ENCODE measurements at regions not wholly inside any gene's neighbourhood (a gene's known extent, or its start where the extent isn't known, plus 50 kb on each side); places are given as distances from the start of the nearest gene placed in this dataset.

GRCh38 chr11:88448131-88448670, 110.7 kb upstream of the CTSC start:
- FAIRE-seq (peak; percentile 52), DNase-seq (ENCODE audit: insufficient read length, low spot score) (no peak)
- TF ChIP-seq POLR2AphosphoS5 (IDR thresholded peaks at IDR 0.05; ENCODE audit: low read depth, low read length) (no peak), POLR2A (IDR thresholded peaks at IDR 0.05; ENCODE audit: low read depth, low read length) (no peak), POU2F2 (IDR thresholded peaks at IDR 0.05; ENCODE audit: low read depth, low read length) (no peak), TAF1 (IDR thresholded peaks at IDR 0.05; ENCODE audit: low read depth, low read length) (no peak), SPI1 (IDR thresholded peaks at IDR 0.05; ENCODE audit: low read depth, low read length) (no peak), PAX5 (IDR thresholded peaks at IDR 0.05; ENCODE audit: insufficient read depth, low read length, severe bottlenecking) (no peak)

- FAIRE-seq (no peak), DNase-seq (ENCODE audit: insufficient read length, low spot score) (no peak)
- TF ChIP-seq POLR2AphosphoS5 (IDR thresholded peaks at IDR 0.05; ENCODE audit: low read depth, low read length) (no peak), PAX5 (IDR thresholded peaks at IDR 0.05; ENCODE audit: insufficient read depth, low read length, severe bottlenecking) (no peak), TAF1 (IDR thresholded peaks at IDR 0.05; ENCODE audit: low read depth, low read length) (no peak), POLR2A (IDR thresholded peaks at IDR 0.05; ENCODE audit: low read depth, low read length) (no peak)
These were observed 109.7 kb upstream of the CTSC start for GRCh38 chr11:88447281-88447680.

GRCh38 chr11:88439356-88439755, 101.8 kb upstream of the CTSC start:
- TF ChIP-seq PAX5 (IDR thresholded peaks at IDR 0.05; ENCODE audit: insufficient read depth, low read length, severe bottlenecking): no peak
- TF ChIP-seq POLR2AphosphoS5 (IDR thresholded peaks at IDR 0.05; ENCODE audit: low read depth, low read length): no peak
- TF ChIP-seq POU2F2 (IDR thresholded peaks at IDR 0.05; ENCODE audit: low read depth, low read length): no peak
- TF ChIP-seq SPI1 (IDR thresholded peaks at IDR 0.05; ENCODE audit: low read depth, low read length): no peak
- no peak for TF ChIP-seq POLR2A (IDR thresholded peaks at IDR 0.05; ENCODE audit: low read depth, low read length)
- no peak for TF ChIP-seq TAF1 (IDR thresholded peaks at IDR 0.05; ENCODE audit: low read depth, low read length)
- DNase-seq (ENCODE audit: insufficient read length, low spot score): no peak
- FAIRE-seq: no peak

- FAIRE-seq (no peak), DNase-seq (ENCODE audit: insufficient read length, low spot score) (no peak)
- TF ChIP-seq POLR2A (IDR thresholded peaks at IDR 0.05; ENCODE audit: low read depth, low read length) (no peak), SPI1 (IDR thresholded peaks at IDR 0.05; ENCODE audit: low read depth, low read length) (no peak), POU2F2 (IDR thresholded peaks at IDR 0.05; ENCODE audit: low read depth, low read length) (no peak), TAF1 (IDR thresholded peaks at IDR 0.05; ENCODE audit: low read depth, low read length) (no peak), PAX5 (IDR thresholded peaks at IDR 0.05; ENCODE audit: insufficient read depth, low read length, severe bottlenecking) (no peak), POLR2AphosphoS5 (IDR thresholded peaks at IDR 0.05; ENCODE audit: low read depth, low read length) (no peak)
These were observed 101.2 kb upstream of the CTSC start for GRCh38 chr11:88438721-88439120.

DNA sequence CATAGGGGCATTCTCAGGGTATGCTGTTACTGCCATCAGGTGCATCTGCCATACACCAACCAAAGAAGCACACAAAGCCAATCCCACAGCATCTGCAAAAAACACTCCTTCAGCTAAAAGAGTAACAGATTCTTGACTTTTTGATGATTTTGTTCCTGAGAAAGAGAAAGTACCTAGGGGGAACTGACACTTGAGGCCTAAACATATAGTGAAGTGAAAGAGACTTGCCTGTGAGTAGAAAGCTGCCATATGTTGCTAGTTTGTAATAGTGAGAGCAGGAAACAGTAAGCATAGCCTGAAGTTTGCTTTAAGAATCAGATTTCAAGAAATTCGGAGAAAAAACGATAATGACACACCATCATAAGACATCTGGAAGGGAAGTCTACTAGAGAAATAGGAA, 97.9 kb upstream of the CTSC start:
- TF ChIP-seq SPI1 (IDR thresholded peaks at IDR 0.05; ENCODE audit: low read depth, low read length): peak; percentile 91
- TF ChIP-seq POLR2AphosphoS5 (IDR thresholded peaks at IDR 0.05; ENCODE audit: low read depth, low read length): no peak
- TF ChIP-seq POU2F2 (IDR thresholded peaks at IDR 0.05; ENCODE audit: low read depth, low read length): no peak
- no peak for TF ChIP-seq POLR2A (IDR thresholded peaks at IDR 0.05; ENCODE audit: low read depth, low read length)
- TF ChIP-seq TAF1 (IDR thresholded peaks at IDR 0.05; ENCODE audit: low read depth, low read length): 0 out of 2 replicates have a peak, but pooled peaks have one; percentile 18
- no peak for TF ChIP-seq PAX5 (IDR thresholded peaks at IDR 0.05; ENCODE audit: insufficient read depth, low read length, severe bottlenecking)
- peak; percentile 90 for FAIRE-seq
- DNase-seq (ENCODE audit: insufficient read length, low spot score): peak; percentile 28

GRCh38 chr11:88434333-88434976, 96.9 kb upstream of the CTSC start:
- DNase-seq (ENCODE audit: insufficient read length, low spot score) (no peak), FAIRE-seq (no peak)
- no peak for TF ChIP-seq POLR2AphosphoS5 (IDR thresholded peaks at IDR 0.05; ENCODE audit: low read depth, low read length)
- no peak for TF ChIP-seq POU2F2 (IDR thresholded peaks at IDR 0.05; ENCODE audit: low read depth, low read length)

DNA sequence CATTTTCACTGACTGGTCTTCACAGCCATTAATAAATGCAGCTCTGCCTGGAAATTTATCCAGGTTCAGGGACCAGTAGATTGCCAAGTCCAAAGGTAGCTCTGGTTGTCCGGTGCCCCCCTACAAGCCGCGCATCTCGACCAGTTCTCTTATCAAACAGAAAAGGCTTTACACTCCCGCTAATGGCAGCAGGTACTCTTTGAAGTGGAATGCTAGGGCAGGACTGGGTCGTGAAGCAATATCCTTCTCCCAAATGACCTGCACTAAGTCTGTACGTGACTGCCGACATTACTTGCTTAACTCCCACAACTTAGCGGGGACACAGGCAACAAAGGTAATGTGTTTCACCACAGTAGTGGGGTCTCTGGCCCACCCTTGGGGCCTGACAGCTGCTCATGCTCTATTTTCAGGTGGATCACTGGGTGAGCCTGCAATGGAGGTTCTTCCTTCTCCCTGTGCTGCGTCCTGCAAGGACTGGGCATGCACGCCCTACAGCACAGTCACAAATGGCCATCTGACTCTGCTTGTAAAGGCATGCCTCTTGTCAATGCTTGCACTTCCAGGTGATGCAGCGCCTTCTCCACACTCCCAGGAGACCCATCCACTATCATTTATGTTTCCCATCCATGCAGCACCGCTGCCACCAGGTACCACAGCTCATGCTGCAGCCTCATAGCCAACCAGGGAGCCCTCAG, 96.1 kb upstream of the CTSC start:
- no peak for TF ChIP-seq POU2F2 (IDR thresholded peaks at IDR 0.05; ENCODE audit: low read depth, low read length)
- TF ChIP-seq TAF1 (IDR thresholded peaks at IDR 0.05; ENCODE audit: low read depth, low read length): no peak
- FAIRE-seq: peak; percentile 38

GRCh38 chr11:88431675-88432341, 94.3 kb upstream of the CTSC start:
- TF ChIP-seq POLR2AphosphoS5 (IDR thresholded peaks at IDR 0.05; ENCODE audit: low read depth, low read length): no peak
- TF ChIP-seq SPI1 (IDR thresholded peaks at IDR 0.05; ENCODE audit: low read depth, low read length): no peak
- no peak for TF ChIP-seq TAF1 (IDR thresholded peaks at IDR 0.05; ENCODE audit: low read depth, low read length)
- no peak for TF ChIP-seq PAX5 (IDR thresholded peaks at IDR 0.05; ENCODE audit: insufficient read depth, low read length, severe bottlenecking)
- TF ChIP-seq POU2F2 (IDR thresholded peaks at IDR 0.05; ENCODE audit: low read depth, low read length): no peak
- no peak for TF ChIP-seq POLR2A (IDR thresholded peaks at IDR 0.05; ENCODE audit: low read depth, low read length)
- DNase-seq (ENCODE audit: insufficient read length, low spot score) (no peak), FAIRE-seq (no peak)

More for the DNA sequence above, 96.1 kb upstream of the CTSC start:
- no peak for DNase-seq (ENCODE audit: insufficient read length, low spot score)

GRCh38 chr11:88428959-88429358, 91.4 kb upstream of the CTSC start:
- DNase-seq (ENCODE audit: insufficient read length, low spot score): no peak
- no peak for TF ChIP-seq TAF1 (IDR thresholded peaks at IDR 0.05; ENCODE audit: low read depth, low read length)
- FAIRE-seq: no peak

GRCh38 chr11:88427719-88428118, 90.2 kb upstream of the CTSC start:
- TF ChIP-seq PAX5 (IDR thresholded peaks at IDR 0.05; ENCODE audit: insufficient read depth, low read length, severe bottlenecking) (no peak), POLR2A (IDR thresholded peaks at IDR 0.05; ENCODE audit: low read depth, low read length) (no peak), TAF1 (IDR thresholded peaks at IDR 0.05; ENCODE audit: low read depth, low read length) (no peak), POU2F2 (IDR thresholded peaks at IDR 0.05; ENCODE audit: low read depth, low read length) (no peak), SPI1 (IDR thresholded peaks at IDR 0.05; ENCODE audit: low read depth, low read length) (no peak), POLR2AphosphoS5 (IDR thresholded peaks at IDR 0.05; ENCODE audit: low read depth, low read length) (no peak)
- no peak for FAIRE-seq
- no peak for DNase-seq (ENCODE audit: insufficient read length, low spot score)

All from GM12891 (cell line).